ENCODE measurements at regions not wholly inside any gene's neighbourhood (a gene's known extent, or its start where the extent isn't known, plus 50 kb on each side); places are given as distances from the start of the nearest gene placed in this dataset.
"Not testable (repeated sequence)": the region's sequence is repeated elsewhere in the genome, so short reads cannot be mapped to it uniquely, and the experiment has no call there.

DNA sequence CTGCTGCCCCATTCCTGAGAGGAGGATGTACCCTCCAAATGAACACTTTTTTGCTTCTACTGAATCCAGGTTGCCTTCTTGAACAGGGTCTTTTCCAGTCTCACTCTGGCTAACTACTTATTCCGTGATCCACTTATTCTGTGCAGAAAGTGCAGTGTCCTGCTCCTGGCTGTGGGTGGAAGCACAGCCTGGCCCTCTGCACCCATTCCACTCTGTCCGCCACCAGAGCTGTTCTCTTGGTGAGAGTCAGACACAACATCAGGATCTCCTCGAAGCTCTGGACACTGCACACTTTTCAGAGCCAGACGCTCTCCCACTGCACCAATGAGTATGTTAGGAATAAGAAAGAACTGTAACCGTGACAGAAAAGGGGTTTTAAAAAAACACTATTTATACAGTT lies 174.2 kb downstream of the MCHR2 start:
- intact Hi-C loops (cut with micrococcal nuclease): no loop called here
- DNase-seq (no peak), ATAC-seq (no peak)
- Mint-ChIP-seq H3K9me3 (no peaks in the 10 kb centered on the region), H3K36me3 (ENCODE audit: low read depth) (no peaks in the 10 kb centered on the region), H3K27ac (no peak overlapping the region), H3K4me3 (no peak overlapping the region), H3K27me3 (peaks cover 26% of the 10 kb centered on the region), H3K4me1 (ENCODE audit: low read depth) (peaks cover 7% of the 10 kb centered on the region)
- CTCF ChIA-PET: no interaction called here
- TF ChIP-seq, protein P1, sequence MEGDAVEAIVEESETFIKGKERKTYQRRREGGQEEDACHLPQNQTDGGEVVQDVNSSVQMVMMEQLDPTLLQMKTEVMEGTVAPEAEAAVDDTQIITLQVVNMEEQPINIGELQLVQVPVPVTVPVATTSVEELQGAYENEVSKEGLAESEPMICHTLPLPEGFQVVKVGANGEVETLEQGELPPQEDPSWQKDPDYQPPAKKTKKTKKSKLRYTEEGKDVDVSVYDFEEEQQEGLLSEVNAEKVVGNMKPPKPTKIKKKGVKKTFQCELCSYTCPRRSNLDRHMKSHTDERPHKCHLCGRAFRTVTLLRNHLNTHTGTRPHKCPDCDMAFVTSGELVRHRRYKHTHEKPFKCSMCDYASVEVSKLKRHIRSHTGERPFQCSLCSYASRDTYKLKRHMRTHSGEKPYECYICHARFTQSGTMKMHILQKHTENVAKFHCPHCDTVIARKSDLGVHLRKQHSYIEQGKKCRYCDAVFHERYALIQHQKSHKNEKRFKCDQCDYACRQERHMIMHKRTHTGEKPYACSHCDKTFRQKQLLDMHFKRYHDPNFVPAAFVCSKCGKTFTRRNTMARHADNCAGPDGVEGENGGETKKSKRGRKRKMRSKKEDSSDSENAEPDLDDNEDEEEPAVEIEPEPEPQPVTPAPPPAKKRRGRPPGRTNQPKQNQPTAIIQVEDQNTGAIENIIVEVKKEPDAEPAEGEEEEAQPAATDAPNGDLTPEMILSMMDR (IDR thresholded peaks at IDR 0.05): no peak
- POLR2A ChIA-PET: no interaction called here

DNA sequence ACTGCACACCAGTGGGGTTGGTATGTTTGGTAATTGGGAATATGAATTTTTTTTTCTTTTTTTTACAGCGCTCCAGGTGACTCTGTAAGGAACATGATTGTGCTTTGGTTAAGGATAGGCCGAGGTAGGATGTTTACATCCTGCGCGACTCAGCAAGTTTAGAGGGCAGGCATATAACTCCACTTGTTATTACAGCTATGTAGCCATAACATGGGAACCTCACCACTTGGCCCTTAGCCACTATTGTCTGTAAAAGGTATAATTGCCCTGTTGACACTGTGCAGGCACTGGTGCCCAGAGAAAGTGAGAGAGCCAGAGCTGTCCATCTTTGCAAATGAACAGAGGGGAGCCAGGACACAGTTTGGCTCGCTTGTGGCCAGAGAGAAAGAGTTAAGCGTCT lies 172.9 kb downstream of the MCHR2 start:
- Mint-ChIP-seq H3K4me3 (no peak overlapping the region), H3K27ac (no peak overlapping the region), H3K36me3 (ENCODE audit: low read depth) (no peaks in the 10 kb centered on the region), H3K27me3 (peaks cover 26% of the 10 kb centered on the region), H3K4me1 (ENCODE audit: low read depth) (peaks cover 7% of the 10 kb centered on the region), H3K9me3 (no peaks in the 10 kb centered on the region)
- ChIA-PET CTCF (no interaction called here), POLR2A (no interaction called here)
- intact Hi-C loops (cut with micrococcal nuclease): no loop called here
- DNase-seq: no peak
- ATAC-seq: no peak
- TF ChIP-seq, protein P1 (IDR thresholded peaks at IDR 0.05): no peak

DNA sequence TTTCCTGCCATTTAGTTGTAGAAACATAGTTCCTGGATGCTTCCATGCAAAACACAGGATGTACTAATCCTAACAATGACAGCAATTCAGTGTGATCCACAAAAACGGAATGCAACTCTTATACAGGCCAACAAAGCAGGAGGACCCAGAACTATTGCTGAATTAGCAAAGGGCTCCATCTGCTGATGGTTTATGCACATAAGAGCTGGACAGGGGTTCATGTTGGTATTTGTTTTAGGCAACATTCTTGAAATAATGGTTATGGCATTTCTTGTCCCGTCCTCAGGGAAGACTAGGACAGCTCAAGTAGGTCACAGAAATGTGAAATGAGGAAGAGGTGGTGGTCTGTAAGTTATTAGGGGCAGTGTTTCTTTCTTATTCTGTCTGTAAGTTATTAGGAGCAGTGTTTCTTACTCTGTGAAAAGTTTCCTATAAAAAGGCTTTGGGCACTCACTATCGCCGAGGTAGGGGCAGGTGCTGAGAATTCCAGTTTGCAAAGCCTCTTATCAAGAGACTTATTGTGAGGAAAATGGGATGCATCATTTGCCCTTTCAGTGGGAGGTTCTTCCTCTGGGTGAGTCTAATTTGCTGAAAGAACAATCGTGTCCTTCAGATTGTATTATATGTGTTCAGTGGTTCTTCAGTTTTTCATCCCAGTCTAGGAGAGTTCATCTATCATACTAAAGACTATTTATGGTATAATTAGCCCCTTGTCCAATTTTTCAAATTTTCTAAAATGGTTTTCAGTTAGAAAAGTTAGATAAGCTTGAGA lies 171.1 kb downstream of the MCHR2 start:
- intact Hi-C loops (cut with micrococcal nuclease): no loop called here
- no peaks in the 10 kb centered on the region for H3K9me3 Mint-ChIP-seq
- TF ChIP-seq, protein P1 (IDR thresholded peaks at IDR 0.05): no peak
- H3K36me3 Mint-ChIP-seq (ENCODE audit: low read depth): no peaks in the 10 kb centered on the region
- H3K27ac Mint-ChIP-seq: no peak overlapping the region
- peak; percentile 7 for DNase-seq
- peak overlapping the region; percentile 38 for H3K4me3 Mint-ChIP-seq
- H3K27me3 Mint-ChIP-seq: peaks cover 22% of the 10 kb centered on the region
- ChIA-PET POLR2A (no interaction called here), CTCF (interaction anchor here (0.6 to 1.3 kb wide), 4 partner anchors 15 to 492 kb away, joined by 3 to 4 read pairs (median 4); no protein-coding TSS in a partner anchor)
- no peak for ATAC-seq
- H3K4me1 Mint-ChIP-seq (ENCODE audit: low read depth): peaks cover 7% of the 10 kb centered on the region

DNA sequence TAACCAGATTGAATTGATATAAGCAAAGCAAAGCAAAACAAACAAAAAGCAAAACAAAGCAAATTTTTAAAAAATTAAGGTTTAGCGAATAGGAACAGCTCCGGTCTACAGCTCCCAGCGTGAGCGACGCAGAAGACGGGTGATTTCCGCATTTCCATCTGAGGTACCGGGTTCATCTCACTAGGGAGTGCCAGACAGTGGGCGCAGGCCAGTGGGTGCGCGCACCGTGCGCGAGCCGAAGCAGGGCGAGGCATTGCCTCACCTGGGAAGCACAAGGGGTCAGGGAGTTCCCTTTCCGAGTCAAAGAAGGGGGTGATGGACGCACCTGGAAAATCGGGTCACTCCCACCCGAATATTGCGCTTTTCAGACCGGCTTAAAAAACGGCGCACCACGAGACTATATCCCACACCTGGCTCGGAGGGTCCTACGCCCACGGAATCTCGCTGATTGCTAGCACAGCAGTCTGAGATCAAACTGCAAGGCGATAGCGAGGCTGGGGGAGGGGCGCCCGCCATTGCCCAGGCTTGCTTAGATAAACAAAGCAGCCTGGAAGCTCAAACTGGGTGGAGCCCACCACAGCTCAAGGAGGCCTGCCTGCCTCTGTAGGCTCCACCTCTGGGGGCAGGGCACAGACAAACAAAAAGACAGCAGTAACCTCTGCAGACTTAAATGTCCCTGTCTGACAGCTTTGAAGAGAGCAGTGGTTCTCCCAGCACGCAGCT lies 170.3 kb downstream of the MCHR2 start:
- H3K36me3 Mint-ChIP-seq (ENCODE audit: low read depth); intact Hi-C loops (cut with micrococcal nuclease); H3K9me3 Mint-ChIP-seq; ATAC-seq; DNase-seq; H3K27ac Mint-ChIP-seq; POLR2A ChIA-PET; H3K4me1 Mint-ChIP-seq (ENCODE audit: low read depth): not testable (repeated sequence)
- H3K27me3 Mint-ChIP-seq: peaks cover 20% of the 10 kb centered on the region
- CTCF ChIA-PET: interaction anchor here (0.6 kb wide), 1 partner anchor 145 kb away, joined by 3 read pairs; no protein-coding TSS in a partner anchor
- peak overlapping the region; percentile 38 for H3K4me3 Mint-ChIP-seq

DNA sequence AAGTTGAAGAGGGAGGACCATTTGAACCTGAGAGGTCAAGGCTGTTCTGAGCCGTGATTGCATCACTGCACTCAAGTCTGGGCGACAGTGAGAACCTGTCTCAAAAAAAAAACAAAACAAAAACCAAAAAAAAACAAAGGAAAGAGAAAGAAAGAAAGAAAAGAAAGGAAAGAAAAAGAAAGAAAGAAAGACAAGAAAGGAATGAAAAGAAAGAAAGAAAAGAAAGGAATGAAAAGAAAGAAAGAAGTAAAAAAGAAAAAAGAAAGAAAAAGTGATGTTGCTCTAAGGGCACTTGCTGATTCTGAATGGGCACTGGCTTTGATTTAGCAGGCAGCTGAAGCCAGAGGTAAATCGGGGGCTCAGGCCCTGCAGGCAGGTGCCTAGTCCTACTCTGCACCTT lies 161.0 kb downstream of the MCHR2 start:
- ATAC-seq: no peak
- no peak for DNase-seq
- intact Hi-C loops (cut with micrococcal nuclease): no loop called here
- TF ChIP-seq, protein P1 (IDR thresholded peaks at IDR 0.05): peak; percentile 22
- no peaks in the 10 kb centered on the region for H3K4me1 Mint-ChIP-seq (ENCODE audit: low read depth)
- CTCF ChIA-PET: interaction anchor here (1.3 kb wide), 1 partner anchor 35 kb away, joined by 3 read pairs; no protein-coding TSS in a partner anchor
- H3K27ac Mint-ChIP-seq: no peak overlapping the region
- POLR2A ChIA-PET: no interaction called here
- no peak overlapping the region for H3K4me3 Mint-ChIP-seq
- H3K36me3 Mint-ChIP-seq (ENCODE audit: low read depth): no peaks in the 10 kb centered on the region
- peaks cover 3% of the 10 kb centered on the region for H3K27me3 Mint-ChIP-seq
- H3K9me3 Mint-ChIP-seq: no peaks in the 10 kb centered on the region

All from activated CD8-positive, alpha-beta T cell treated with anti-CD3 and anti-CD28 coated beads for 36 hours (primary cell).